ENCODE measurements at regions not wholly inside any gene's neighbourhood (a gene's known extent, or its start where the extent isn't known, plus 50 kb on each side); places are given as distances from the start of the nearest gene placed in this dataset.

DNA sequence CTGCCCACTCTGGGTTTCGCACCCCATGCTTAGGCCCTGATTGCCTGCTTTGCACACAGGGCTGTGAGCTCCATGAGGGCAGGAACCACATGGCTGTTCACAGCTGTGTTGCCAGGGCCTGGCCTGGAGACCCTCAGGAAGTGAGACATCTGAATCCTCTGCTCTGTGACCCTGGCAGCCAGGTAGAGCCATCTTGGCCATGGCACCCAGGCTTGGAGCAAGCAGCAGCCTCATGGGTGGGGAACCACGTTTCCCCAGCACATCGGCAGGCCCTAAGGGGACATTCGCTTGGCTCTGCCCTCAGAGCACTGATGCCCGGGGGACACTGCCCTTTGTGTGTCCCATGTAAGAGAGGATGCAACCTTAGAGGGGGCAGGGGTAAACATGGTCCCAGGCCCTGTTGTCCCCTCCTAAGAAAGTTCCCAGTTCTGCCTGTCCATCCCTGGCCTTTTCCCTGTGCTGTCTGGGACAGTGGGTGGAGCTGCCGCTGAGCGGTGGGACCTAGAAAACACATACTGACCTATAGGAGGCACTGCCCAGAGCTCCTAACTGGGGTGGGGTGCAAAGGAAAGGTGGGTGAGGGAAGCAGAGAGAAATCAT is 144.1 kb upstream of the IER5L start:
- TF ChIP-seq, protein P1, sequence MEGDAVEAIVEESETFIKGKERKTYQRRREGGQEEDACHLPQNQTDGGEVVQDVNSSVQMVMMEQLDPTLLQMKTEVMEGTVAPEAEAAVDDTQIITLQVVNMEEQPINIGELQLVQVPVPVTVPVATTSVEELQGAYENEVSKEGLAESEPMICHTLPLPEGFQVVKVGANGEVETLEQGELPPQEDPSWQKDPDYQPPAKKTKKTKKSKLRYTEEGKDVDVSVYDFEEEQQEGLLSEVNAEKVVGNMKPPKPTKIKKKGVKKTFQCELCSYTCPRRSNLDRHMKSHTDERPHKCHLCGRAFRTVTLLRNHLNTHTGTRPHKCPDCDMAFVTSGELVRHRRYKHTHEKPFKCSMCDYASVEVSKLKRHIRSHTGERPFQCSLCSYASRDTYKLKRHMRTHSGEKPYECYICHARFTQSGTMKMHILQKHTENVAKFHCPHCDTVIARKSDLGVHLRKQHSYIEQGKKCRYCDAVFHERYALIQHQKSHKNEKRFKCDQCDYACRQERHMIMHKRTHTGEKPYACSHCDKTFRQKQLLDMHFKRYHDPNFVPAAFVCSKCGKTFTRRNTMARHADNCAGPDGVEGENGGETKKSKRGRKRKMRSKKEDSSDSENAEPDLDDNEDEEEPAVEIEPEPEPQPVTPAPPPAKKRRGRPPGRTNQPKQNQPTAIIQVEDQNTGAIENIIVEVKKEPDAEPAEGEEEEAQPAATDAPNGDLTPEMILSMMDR (conservative IDR thresholded peaks at IDR 0.05 in 1 of 2, IDR thresholded peaks at IDR 0.05 in 1 of 2; ENCODE audit: low read depth in 1 of 2, low read length in 2 of 2): peak in 1 of 2 donors; percentile 7
- no peak for TF ChIP-seq EZH2 (IDR thresholded peaks at IDR 0.05; ENCODE audit: low read length, missing control alignments)

Data from fibroblast of lung (primary cell).